GM10248 (cell line): ENCODE measurements at regions not wholly inside any gene's neighbourhood (a gene's known extent, or its start where the extent isn't known, plus 50 kb on each side); places are given as distances from the start of the nearest gene placed in this dataset.

Experiments used
- CTCF ChIA-PET: fragments of 300-600 bp; sonication (Branson Sonifier 250); formaldehyde crosslinking; extraction: SDS; loops from one replicate; lab custom pipeline; 2021; ENCODE audit warnings: antibody characterized with exemption; lab: Yijun Ruan, JAX
- POLR2A ChIA-PET: fragments of 350-650 bp; sonication (Branson Sonifier 250); formaldehyde crosslinking; extraction: SDS; loops from one replicate; lab custom pipeline; 2020; ENCODE audit warnings: antibody characterized with exemption; lab: Yijun Ruan, JAX
- DNase-seq: peaks from one replicate; pipeline ENCODE4 v3.0.0; 2012; ENCODE audit errors: extremely low spot score
- TF ChIP-seq, protein P1 (sequence below): IDR thresholded peaks from 2 replicates; pipeline ENCODE4 v1.5.1; 2012; ENCODE audit warnings: mild to moderate bottlenecking, low read depth; ENCODE audit errors: extremely low read depth, missing control alignments, control extremely low read depth

DNA sequence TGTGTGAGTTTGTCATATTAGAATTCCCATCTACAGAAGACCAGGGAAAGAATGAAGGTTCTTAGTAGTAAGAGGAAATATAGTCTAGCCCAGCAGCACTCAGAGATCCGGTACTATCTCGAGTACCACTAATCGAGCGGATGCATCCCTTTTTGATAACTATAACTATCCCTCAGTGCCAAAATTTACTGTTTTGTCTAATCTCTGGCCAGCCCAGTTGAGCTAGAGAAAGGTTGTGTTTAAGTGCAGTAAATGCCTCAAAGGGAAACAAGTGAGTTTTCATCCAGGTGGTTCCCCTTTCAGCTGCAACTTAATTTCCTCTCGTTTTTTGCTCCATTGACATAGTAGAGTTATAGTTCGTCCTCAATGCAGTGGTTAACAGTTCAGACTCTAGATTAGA, 146.7 kb downstream of the GPBP1 start:
- ChIA-PET CTCF (interaction anchor here (1.0 kb wide), 1 partner anchor 18 kb away, joined by 3 read pairs; no protein-coding TSS in a partner anchor), POLR2A (no interaction called here)
- no peak for DNase-seq
- TF ChIP-seq, protein P1, sequence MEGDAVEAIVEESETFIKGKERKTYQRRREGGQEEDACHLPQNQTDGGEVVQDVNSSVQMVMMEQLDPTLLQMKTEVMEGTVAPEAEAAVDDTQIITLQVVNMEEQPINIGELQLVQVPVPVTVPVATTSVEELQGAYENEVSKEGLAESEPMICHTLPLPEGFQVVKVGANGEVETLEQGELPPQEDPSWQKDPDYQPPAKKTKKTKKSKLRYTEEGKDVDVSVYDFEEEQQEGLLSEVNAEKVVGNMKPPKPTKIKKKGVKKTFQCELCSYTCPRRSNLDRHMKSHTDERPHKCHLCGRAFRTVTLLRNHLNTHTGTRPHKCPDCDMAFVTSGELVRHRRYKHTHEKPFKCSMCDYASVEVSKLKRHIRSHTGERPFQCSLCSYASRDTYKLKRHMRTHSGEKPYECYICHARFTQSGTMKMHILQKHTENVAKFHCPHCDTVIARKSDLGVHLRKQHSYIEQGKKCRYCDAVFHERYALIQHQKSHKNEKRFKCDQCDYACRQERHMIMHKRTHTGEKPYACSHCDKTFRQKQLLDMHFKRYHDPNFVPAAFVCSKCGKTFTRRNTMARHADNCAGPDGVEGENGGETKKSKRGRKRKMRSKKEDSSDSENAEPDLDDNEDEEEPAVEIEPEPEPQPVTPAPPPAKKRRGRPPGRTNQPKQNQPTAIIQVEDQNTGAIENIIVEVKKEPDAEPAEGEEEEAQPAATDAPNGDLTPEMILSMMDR: no peak

DNA sequence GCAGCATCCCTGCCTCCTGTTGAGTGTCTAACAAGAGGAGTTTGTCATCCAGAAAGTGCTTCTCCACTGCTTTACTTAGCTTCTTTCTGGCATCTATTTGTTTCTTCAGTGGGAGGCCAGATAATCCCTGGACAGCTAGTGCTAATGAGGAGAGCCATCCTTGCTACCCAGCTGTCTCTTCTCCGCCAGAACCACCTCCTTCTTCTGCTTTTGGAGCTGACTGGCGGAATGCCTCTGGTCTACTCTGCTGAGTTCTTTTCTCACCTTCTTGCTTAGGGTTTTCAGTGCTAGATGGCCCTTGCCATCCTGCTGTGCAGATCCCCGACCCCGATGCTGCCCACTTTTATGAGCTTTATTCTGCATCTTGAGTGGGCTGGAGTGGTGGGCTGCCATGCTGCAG, 145.8 kb downstream of the GPBP1 start:
- CTCF ChIA-PET: no interaction called here
- no peak for DNase-seq
- TF ChIP-seq, protein P1: no peak
- POLR2A ChIA-PET: no interaction called here

DNA sequence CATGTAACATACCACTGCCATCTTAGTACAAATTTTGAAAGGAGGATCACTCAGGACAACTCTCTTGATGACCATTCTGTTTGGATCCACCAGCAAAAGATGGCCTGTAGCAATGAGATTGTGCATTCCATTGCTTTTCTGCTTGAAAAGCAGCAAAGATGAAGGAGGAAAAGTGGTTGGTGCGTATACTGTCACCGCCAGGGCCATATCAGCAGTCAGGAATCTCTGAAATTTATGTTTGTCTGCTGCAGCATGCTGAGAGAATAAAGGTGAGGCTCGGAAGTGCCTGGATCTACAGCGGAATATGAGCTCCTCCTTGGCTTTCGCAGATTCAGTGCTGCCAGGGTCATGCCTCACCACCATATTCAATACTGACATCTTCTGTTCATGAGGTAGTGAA, 144.4 kb downstream of the GPBP1 start:
- POLR2A ChIA-PET: no interaction called here
- TF ChIP-seq, protein P1: no peak
- no peak for DNase-seq
- CTCF ChIA-PET: interaction anchor here (1.3 kb wide), 1 partner anchor 21 kb away, joined by 4 read pairs; no protein-coding TSS in a partner anchor

DNA sequence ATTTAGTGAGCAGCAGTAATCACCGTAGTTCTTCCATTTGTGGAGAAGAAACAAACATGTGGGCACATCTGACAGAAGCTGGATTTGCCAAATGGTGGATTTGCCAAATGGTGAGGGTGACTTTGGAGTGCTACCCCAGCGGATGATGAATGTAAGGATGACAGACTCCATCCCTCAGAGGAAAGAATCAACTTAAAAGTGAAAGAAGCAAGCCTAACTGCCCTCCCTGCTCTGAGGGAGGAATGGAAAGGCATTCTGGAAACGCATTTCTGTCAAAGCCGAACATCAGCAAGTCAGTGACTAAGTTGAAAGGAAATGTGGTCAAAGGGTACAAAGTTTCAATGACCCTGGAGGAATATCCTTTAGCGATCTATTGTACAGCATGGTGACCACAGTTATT, 143.5 kb downstream of the GPBP1 start:
- no peak for DNase-seq
- CTCF ChIA-PET: interaction anchor here (1.0 to 3.5 kb wide), 3 partner anchors 13 to 462 kb away, joined by 3 to 17 read pairs (median 3); no protein-coding TSS in a partner anchor
- TF ChIP-seq, protein P1: no peak
- POLR2A ChIA-PET: no interaction called here

DNA sequence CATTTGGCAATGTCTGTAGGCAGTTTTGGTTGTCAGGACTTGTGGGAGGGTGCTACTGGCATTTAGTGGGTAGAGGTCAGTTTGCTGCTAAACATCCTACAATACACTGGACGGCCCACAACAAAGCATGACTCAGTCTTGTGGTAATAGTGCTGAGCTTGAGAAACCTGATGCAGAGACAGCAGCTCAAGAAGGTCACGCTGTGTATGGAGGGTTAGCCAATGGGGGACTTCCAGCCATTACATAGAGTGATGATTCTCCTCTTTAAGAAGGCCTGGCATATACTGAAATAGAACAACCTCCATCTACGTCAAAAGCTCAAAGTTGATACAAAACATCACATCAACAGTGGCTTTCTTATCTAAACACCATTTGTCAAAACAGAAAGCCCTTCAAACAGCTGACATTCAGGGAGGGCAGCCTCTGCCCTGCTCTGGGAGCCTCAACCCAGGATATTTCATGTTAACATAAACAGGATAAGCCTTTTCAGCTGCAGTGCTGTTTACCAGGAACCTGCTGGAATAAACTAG, 143.0 kb downstream of the GPBP1 start:
- CTCF ChIA-PET: interaction anchor here (1.0 to 3.5 kb wide), 3 partner anchors 13 to 463 kb away, joined by 3 to 17 read pairs (median 3); no protein-coding TSS in a partner anchor
- POLR2A ChIA-PET: no interaction called here
- peak; percentile 14 for DNase-seq
- TF ChIP-seq, protein P1: no peak

DNA sequence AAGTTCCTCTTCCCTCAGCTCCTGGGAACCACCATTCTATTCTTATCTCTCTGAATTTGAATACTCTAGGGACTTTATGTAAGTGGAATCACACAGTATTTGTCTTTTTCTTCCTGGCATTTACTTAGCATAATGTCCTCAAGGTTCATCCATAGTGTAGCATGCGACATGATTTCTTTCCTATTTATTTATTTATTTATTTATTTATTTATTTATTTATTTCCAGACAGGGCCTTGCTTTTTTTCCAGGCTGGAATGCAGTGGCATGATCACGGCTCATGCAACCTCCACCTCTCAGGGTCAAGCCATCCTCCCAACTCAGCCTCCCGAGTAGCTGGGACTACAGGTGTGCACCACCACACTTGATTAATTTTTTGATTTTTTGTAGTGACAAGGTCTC, 142.1 kb downstream of the GPBP1 start:
- TF ChIP-seq, protein P1: no peak
- CTCF ChIA-PET: interaction anchor here (3.5 kb wide), 1 partner anchor 18 kb away, joined by 17 read pairs; no protein-coding TSS in a partner anchor
- DNase-seq: no peak
- POLR2A ChIA-PET: no interaction called here
